Peyer's patch (tissue), 4 donors: ENCODE measurements at regions not wholly inside any gene's neighbourhood (a gene's known extent, or its start where the extent isn't known, plus 50 kb on each side); places are given as distances from the start of the nearest gene placed in this dataset.

Source experiments
- DNase-seq, 3 donors: peaks; one replicate each; pipeline ENCODE4 v3.0.0-alpha.2; 2017 to 2019
- H3K27ac ChIP-seq, 4 donors: fragments of 200-600 bp; sonication (generic); one replicate each; pipeline ENCODE4 v1.5.1; 2016 to 2019
- H3K27me3 ChIP-seq, 2 donors: fragments of 200-600 bp; sonication (generic); one replicate each; pipeline ENCODE4 v1.5.1; 2019
- H3K36me3 ChIP-seq, 3 donors: fragments of 200-600 bp; sonication (generic); one replicate each; pipeline ENCODE4 v1.5.1; 2016 to 2019
- H3K4me1 ChIP-seq, 4 donors: fragments of 200-600 bp; sonication (generic); one replicate each; pipeline ENCODE4 v1.5.1; 2016 to 2019
- H3K4me3 ChIP-seq, 4 donors: fragments of 200-600 bp; sonication (generic); 1 replicate in 3 of 4; 2 replicates in 1 of 4; pipeline ENCODE4 v1.5.1; 2016 to 2019; ENCODE audit warnings: mild to moderate bottlenecking in 1 of 4
- H3K9me3 ChIP-seq, 4 donors: fragments of 200-600 bp; sonication (generic); one replicate each; pipeline ENCODE4 v1.5.1; 2016 to 2019; ENCODE audit warnings: mild to moderate bottlenecking in 1 of 4
- POLR2A ChIP-seq, 2 donors: fragments of 450-650 bp; IDR thresholded peaks; one replicate each; pipeline ENCODE4 v1.5.1; 2017; ENCODE audit warnings: antibody characterized with exemption in 2 of 2, mild to moderate bottlenecking in 2 of 2, moderate library complexity in 2 of 2
- TF ChIP-seq, protein P1 (sequence below), 6 experiments: fragments of 450-650 bp in 4 of 6; fragments of 200-600 bp in 2 of 6; sonication (generic) in 1 of 6; IDR thresholded peaks; one replicate each; pipeline ENCODE4 v1.5.1; 2017 to 2019; ENCODE audit warnings: antibody characterized with exemption in 6 of 6, mild to moderate bottlenecking in 3 of 6, moderate library complexity in 1 of 6

DNA sequence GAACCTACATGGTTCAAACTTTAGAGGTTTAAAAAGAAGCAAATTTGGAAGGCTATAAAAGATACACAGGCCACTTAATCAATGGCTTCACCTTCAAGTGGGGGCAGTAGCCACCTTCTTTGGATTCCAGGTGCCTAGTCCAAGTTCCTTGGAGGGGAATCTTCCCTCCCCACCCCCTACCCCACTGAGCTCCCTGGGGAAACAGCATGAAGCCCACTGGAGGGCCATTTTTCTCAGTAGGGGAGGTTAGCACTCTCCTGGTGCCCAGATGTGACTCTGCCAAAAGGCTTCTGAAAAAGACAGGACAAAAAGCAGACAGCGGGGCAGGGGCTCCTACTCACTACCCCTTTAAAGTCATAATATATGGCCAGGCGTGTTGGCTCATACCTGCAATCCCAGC is 93.9 kb downstream of the KCTD15 start:
- Histone ChIP-seq H3K27me3 (no peaks in the 10 kb centered on the region), H3K4me1 (no peaks in the 10 kb centered on the region), H3K36me3 (no peaks in the 10 kb centered on the region), H3K4me3 (no peak overlapping the region), H3K27ac (no peak overlapping the region), H3K9me3 (no peaks in the 10 kb centered on the region)
- no peak for DNase-seq
- no peak for TF ChIP-seq POLR2A (IDR thresholded peaks at IDR 0.05)
- TF ChIP-seq, protein P1, sequence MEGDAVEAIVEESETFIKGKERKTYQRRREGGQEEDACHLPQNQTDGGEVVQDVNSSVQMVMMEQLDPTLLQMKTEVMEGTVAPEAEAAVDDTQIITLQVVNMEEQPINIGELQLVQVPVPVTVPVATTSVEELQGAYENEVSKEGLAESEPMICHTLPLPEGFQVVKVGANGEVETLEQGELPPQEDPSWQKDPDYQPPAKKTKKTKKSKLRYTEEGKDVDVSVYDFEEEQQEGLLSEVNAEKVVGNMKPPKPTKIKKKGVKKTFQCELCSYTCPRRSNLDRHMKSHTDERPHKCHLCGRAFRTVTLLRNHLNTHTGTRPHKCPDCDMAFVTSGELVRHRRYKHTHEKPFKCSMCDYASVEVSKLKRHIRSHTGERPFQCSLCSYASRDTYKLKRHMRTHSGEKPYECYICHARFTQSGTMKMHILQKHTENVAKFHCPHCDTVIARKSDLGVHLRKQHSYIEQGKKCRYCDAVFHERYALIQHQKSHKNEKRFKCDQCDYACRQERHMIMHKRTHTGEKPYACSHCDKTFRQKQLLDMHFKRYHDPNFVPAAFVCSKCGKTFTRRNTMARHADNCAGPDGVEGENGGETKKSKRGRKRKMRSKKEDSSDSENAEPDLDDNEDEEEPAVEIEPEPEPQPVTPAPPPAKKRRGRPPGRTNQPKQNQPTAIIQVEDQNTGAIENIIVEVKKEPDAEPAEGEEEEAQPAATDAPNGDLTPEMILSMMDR (IDR thresholded peaks at IDR 0.05): no peak

DNA sequence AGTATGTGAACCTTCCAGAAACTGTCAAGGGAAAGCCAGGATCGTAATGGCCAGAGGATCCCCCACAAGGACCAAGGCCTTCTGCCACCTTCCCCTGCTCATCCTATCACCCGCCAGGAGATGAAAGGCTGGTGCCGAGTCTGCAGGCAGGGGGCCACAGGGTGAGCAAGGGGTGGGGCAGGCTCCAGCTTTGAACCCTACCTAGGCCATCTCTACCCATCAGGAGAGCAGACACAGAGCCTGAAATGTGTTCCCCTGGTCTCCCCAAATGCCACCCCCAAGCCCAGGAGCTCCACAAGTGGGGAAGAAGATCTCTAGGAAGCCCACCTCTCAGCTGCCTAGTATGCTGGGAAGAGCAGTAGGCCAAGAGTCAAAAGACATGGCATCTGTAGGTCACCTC is 95.1 kb downstream of the KCTD15 start:
- Histone ChIP-seq H3K27ac (no peak overlapping the region), H3K4me3 (no peak overlapping the region), H3K36me3 (no peaks in the 10 kb centered on the region), H3K4me1 (no peaks in the 10 kb centered on the region), H3K27me3 (no peaks in the 10 kb centered on the region), H3K9me3 (no peaks in the 10 kb centered on the region)
- TF ChIP-seq, protein P1 (IDR thresholded peaks at IDR 0.05): no peak
- TF ChIP-seq POLR2A (IDR thresholded peaks at IDR 0.05): no peak
- no peak for DNase-seq

DNA sequence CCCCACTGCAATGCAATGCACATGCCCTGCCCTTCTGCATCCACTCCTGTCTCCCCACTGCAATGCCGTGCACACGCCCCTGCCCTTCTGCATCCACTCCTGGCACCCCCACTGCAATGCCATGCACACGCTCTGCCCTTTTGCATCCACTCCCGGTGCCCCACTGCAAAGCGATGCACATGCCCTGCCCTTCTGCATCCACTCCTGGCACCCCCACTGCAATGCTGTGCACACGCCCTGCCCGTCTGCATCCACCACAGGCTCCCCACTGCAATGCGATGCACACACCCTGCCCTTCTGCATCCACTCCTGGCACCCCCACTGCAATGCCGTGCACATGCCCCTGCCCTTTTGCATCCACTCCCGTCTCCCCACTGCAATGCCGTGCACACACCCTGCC is 98.1 kb downstream of the KCTD15 start:
- Histone ChIP-seq H3K27ac (no peak overlapping the region), H3K9me3 (peaks cover 0 to 8% (median 0%) of the 10 kb centered on the region in 4 donors), H3K36me3 (no peaks in the 10 kb centered on the region), H3K27me3 (no peaks in the 10 kb centered on the region), H3K4me1 (no peaks in the 10 kb centered on the region), H3K4me3 (no peak overlapping the region)
- peak in 1 of 3 donors; percentile 9 for DNase-seq
- TF ChIP-seq, protein P1 (IDR thresholded peaks at IDR 0.05): no peak
- TF ChIP-seq POLR2A (IDR thresholded peaks at IDR 0.05): no peak

DNA sequence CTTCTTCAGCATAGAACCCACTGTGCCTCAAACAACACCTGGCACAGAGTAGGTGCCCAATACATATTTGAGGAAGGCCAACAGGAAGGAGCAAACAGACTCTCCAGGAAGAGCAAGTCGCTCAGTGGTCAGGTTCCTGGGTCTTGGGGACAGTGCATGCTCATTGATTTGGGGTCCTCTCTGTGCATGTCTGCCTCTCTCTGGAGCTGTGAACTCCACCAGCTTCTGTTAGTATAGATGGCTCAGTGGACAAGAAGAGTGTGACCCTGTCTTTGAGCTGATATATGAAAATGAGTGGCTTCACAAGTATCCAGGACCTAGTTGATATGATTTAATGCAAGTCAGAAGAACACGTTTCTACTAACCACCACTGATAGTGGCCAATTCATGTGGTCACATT is 98.7 kb downstream of the KCTD15 start:
- TF ChIP-seq, protein P1 (IDR thresholded peaks at IDR 0.05): no peak
- no peak for TF ChIP-seq POLR2A (IDR thresholded peaks at IDR 0.05)
- no peaks in the 10 kb centered on the region for H3K4me1 ChIP-seq
- no peaks in the 10 kb centered on the region for H3K36me3 ChIP-seq
- H3K4me3 ChIP-seq: no peak overlapping the region
- H3K9me3 ChIP-seq: peaks cover 0 to 8% (median 0%) of the 10 kb centered on the region in 4 donors
- DNase-seq: no peak
- H3K27me3 ChIP-seq: no peaks in the 10 kb centered on the region
- H3K27ac ChIP-seq: no peak overlapping the region

DNA sequence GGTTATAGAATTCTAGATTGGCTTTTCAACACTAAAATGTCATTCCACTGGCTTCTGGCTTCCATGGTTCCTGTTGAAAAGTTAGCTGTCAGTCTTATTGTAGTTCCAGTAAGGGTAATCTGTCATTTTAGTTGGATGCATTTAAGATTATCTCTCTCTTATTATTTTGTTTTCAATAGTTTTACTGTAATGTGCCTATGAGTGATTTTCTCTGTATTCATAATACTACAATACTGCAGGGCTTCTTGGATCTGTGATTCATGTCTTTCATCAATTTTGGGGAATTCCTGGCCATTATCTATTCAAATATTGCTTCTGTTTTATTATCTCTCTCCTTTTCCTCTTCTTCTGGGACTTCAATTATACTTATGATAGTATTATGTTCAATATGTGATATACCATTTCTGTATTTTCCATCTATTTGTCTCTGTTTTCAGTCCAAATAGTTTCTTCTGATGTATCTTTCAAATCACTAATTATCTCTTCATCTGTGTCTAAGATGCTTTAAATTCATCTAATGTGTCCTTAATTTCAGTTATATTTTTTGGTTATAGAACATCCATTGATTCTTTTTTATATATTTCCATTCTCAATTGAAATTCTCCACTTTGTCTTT is 101.5 kb downstream of the KCTD15 start:
- DNase-seq: no peak
- no peaks in the 10 kb centered on the region for H3K4me1 ChIP-seq
- TF ChIP-seq, protein P1 (IDR thresholded peaks at IDR 0.05): no peak
- TF ChIP-seq POLR2A (IDR thresholded peaks at IDR 0.05): no peak
- no peaks in the 10 kb centered on the region for H3K27me3 ChIP-seq
- no peak overlapping the region for H3K4me3 ChIP-seq
- no peak overlapping the region for H3K27ac ChIP-seq
- H3K9me3 ChIP-seq: peaks cover 0 to 8% (median 0%) of the 10 kb centered on the region in 4 donors
- H3K36me3 ChIP-seq: no peaks in the 10 kb centered on the region

DNA sequence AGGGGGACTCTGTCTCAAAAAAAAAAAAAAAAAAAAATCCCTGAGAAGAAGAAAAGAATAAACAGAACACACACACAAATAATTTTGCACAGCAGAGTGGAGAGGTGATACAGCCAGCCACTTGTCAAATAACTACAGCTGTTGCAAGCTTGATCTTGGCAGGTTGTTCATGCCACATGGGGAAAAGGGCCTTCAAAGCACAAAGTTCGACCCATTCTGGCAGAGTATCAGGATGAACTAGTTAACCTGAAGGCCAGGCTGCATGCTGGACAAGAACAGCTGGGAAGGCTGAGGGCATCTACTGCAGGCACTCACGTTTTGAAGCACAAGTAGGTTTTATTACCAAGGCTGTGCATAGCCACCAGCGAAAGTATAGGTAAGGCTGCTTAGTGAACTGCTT is 104.1 kb downstream of the KCTD15 start:
- no peaks in the 10 kb centered on the region for H3K36me3 ChIP-seq
- no peak overlapping the region for H3K27ac ChIP-seq
- H3K27me3 ChIP-seq: no peaks in the 10 kb centered on the region
- no peak for DNase-seq
- no peak overlapping the region for H3K4me3 ChIP-seq
- H3K9me3 ChIP-seq: peaks cover 0 to 8% (median 2%) of the 10 kb centered on the region in 4 donors
- peaks cover 0 to 9% (median 2%) of the 10 kb centered on the region in 4 donors for H3K4me1 ChIP-seq
- TF ChIP-seq, protein P1 (IDR thresholded peaks at IDR 0.05): no peak
- TF ChIP-seq POLR2A (IDR thresholded peaks at IDR 0.05): no peak
